ENCODE measurements at regions not wholly inside any gene's neighbourhood (a gene's known extent, or its start where the extent isn't known, plus 50 kb on each side); places are given as distances from the start of the nearest gene placed in this dataset.

DNA sequence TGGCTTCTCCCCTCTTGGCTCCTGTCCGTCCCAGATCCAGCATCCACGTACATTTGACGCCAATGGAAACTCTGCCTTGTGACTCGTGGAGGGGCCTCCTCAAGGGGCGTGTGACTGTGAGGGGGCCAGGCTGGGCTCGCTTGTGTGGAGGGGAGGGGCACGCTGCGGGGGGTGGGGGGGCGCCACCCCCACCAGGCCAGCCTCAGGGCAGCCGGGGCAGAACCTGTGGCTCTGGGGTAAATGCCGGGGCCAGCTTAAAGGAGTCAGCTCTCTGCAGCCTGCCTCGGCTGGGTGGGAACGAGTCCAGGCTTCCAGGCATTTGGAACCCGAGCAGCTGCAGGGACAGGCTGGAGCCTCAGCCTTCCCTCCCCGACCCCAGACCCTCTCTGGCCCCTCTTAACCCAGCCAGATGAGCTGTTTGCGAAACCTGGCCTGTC is 94.1 kb downstream of the SIK1 start:
- no peak for TF ChIP-seq EZH2 (IDR thresholded peaks at IDR 0.05; ENCODE audit: borderline replicate concordance, insufficient read depth, low read depth, low read length, poor library complexity, severe bottlenecking)
- Histone ChIP-seq H3K4me3 (ENCODE audit: control extremely low read depth in 1 of 5, extremely low read depth in 1 of 5, insufficient read depth in 1 of 5, low read depth in 2 of 5, low read length in 4 of 5) (no peak overlapping the region), H3K27ac (ENCODE audit: low read length in 2 of 2) (no peak overlapping the region), H2AFZ (ENCODE audit: insufficient read depth, low read depth, low read length, poor library complexity, severe bottlenecking) (no peak overlapping the region), H3K9ac (ENCODE audit: low read length) (no peak overlapping the region), H4K20me1 (ENCODE audit: control insufficient read depth, insufficient read depth, low read length, poor library complexity, severe bottlenecking) (no peaks in the 10 kb centered on the region), H3K27me3 (replicated peaks in 1 of 4; ENCODE audit: control extremely low read depth in 1 of 4, control insufficient read depth in 3 of 4, insufficient read depth in 4 of 4, low read length in 3 of 4) (peaks cover 0 to 5% (median 0%) of the 10 kb centered on the region in 4 experiments), H3K36me3 (replicated peaks in 1 of 2; ENCODE audit: control extremely low read depth in 1 of 2, control insufficient read depth in 1 of 2, extremely low read depth in 1 of 2, insufficient read depth in 2 of 2, low read length in 1 of 2) (no peaks in the 10 kb centered on the region), H3K9me3 (ENCODE audit: control extremely low read depth in 1 of 3, control insufficient read depth in 2 of 3, insufficient read depth in 1 of 3, low read length in 2 of 3) (peaks cover 0 to 5% (median 0%) of the 10 kb centered on the region in 3 donors), H3K4me1 (ENCODE audit: control insufficient read depth in 2 of 2, insufficient read depth in 2 of 2, low read length in 2 of 2) (peaks cover 5 to 9% of the 10 kb centered on the region in 2 donors), H3K79me2 (ENCODE audit: control insufficient read depth, insufficient read depth, low read length) (no peaks in the 10 kb centered on the region), H3K4me2 (replicated peaks; ENCODE audit: low read depth, low read length, poor library complexity, severe bottlenecking) (no peak overlapping the region)
- no peak overlapping the region for H3K27ac Mint-ChIP-seq
- ChIA-PET CTCF (no interaction called here), POLR2A (no interaction called here)
- WGBS (ENCODE audit: insufficient coverage), result 28% methylated on average over 7 of the region's 16 CpGs
- H3K4me3 Mint-ChIP-seq, result no peak overlapping the region
- ATAC-seq (ENCODE audit: low read depth), result no peak
- peaks cover 8% of the 10 kb centered on the region for H3K27me3 Mint-ChIP-seq
- peaks cover 15% of the 10 kb centered on the region for H3K4me1 Mint-ChIP-seq
- intact Hi-C loops (cut with micrococcal nuclease), result no loop called here
- DNase-seq, result no peak
- no peaks in the 10 kb centered on the region for H3K9me3 Mint-ChIP-seq (ENCODE audit: insufficient read depth)

- ATAC-seq (ENCODE audit: low read depth) (no peak), DNase-seq (no peak)
- 95% methylated on average over 20 of the region's 22 CpGs for WGBS (ENCODE audit: insufficient coverage)
- TF ChIP-seq CTCF (IDR thresholded peaks at IDR 0.05), result no peak
- TF ChIP-seq EZH2 (IDR thresholded peaks at IDR 0.05; ENCODE audit: borderline replicate concordance, insufficient read depth, low read depth, low read length, poor library complexity, severe bottlenecking), result no peak
- H3K27ac Mint-ChIP-seq, result no peak overlapping the region
- H3K27me3 ChIP-seq (replicated peaks in 1 of 4; ENCODE audit: control extremely low read depth in 1 of 4, control insufficient read depth in 3 of 4, insufficient read depth in 4 of 4, low read length in 3 of 4), result peaks cover 0 to 5% (median 0%) of the 10 kb centered on the region in 4 experiments
- no peak overlapping the region for H3K4me3 Mint-ChIP-seq
- ChIA-PET POLR2A (no interaction called here), CTCF (no interaction called here)
- peaks cover 0 to 5% (median 0%) of the 10 kb centered on the region in 3 donors for H3K9me3 ChIP-seq (ENCODE audit: control extremely low read depth in 1 of 3, control insufficient read depth in 2 of 3, insufficient read depth in 1 of 3, low read length in 2 of 3)
- H3K4me1 Mint-ChIP-seq, result peaks cover 10% of the 10 kb centered on the region
- peaks cover 8% of the 10 kb centered on the region for H3K27me3 Mint-ChIP-seq
- H3K9ac ChIP-seq (ENCODE audit: low read length), result no peak overlapping the region
- H3K27ac ChIP-seq (ENCODE audit: low read length in 2 of 2), result no peak overlapping the region
- H3K9me3 Mint-ChIP-seq (ENCODE audit: insufficient read depth), result no peaks in the 10 kb centered on the region
- H3K4me1 ChIP-seq (ENCODE audit: control insufficient read depth in 2 of 2, insufficient read depth in 2 of 2, low read length in 2 of 2), result peaks cover 0 to 3% of the 10 kb centered on the region in 2 donors
- H3K4me2 ChIP-seq (replicated peaks; ENCODE audit: low read depth, low read length, poor library complexity, severe bottlenecking), result no peak overlapping the region
- H3K79me2 ChIP-seq (ENCODE audit: control insufficient read depth, insufficient read depth, low read length), result no peaks in the 10 kb centered on the region
- no peak overlapping the region for H3K4me3 ChIP-seq (ENCODE audit: control extremely low read depth in 1 of 5, extremely low read depth in 1 of 5, insufficient read depth in 1 of 5, low read depth in 2 of 5, low read length in 4 of 5)
- no peaks in the 10 kb centered on the region for H3K36me3 ChIP-seq (replicated peaks in 1 of 2; ENCODE audit: control extremely low read depth in 1 of 2, control insufficient read depth in 1 of 2, extremely low read depth in 1 of 2, insufficient read depth in 2 of 2, low read length in 1 of 2)
- no peaks in the 10 kb centered on the region for H4K20me1 ChIP-seq (ENCODE audit: control insufficient read depth, insufficient read depth, low read length, poor library complexity, severe bottlenecking)
- H2AFZ ChIP-seq (ENCODE audit: insufficient read depth, low read depth, low read length, poor library complexity, severe bottlenecking), result no peak overlapping the region
- intact Hi-C loops (cut with micrococcal nuclease), result no loop called here
Measured at GRCh38 chr21:43331962-43332828, 94.7 kb downstream of the SIK1 start.

All from B cell (primary cell).